ENCODE measurements at regions not wholly inside any gene's neighbourhood (a gene's known extent, or its start where the extent isn't known, plus 50 kb on each side); places are given as distances from the start of the nearest gene placed in this dataset.

DNA sequence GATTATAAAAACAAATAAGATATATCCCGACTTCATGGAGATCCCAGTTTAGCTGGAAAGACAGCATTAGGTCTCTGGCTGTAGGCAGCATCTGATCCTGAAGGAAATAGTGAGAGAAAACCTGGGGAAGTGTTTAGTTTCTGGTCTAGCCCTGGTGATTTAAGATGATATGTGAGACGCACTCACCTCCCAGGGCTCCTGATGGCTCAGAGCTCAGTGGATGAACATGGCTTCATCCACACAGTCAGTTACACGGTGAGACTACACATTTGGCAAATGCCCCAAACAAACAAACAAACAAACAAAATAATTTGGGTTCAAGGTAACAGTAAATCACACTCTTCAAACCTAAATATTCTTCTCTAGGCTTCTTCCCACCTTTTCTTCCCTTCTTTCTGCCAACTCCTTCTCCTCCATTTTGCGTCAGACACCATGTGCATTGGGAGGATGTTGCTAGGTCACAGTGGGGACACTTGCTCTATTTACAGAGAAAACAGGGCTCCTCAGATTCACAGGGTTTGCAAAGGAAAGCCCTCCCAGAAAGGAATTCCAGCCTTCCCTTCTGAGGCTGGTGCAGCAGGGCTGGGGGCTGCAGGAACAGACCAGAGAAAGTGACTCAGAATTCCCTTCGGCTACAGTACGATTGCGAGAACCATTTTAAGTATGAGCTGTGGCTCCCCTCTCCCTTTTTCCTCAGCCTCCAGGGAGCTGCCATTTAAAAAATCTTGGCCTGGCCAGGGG is 59.6 kb upstream of the SALL4 start:
- no peak overlapping the region for H3K4me3 ChIP-seq (ENCODE audit: severe bottlenecking)
- DNase-seq (ENCODE audit: low spot score), result no peak
- H3K9me3 ChIP-seq (ENCODE audit: severe bottlenecking), result no peaks in the 10 kb centered on the region
- no peak for ATAC-seq (ENCODE audit: low read depth)
- no peaks in the 10 kb centered on the region for H3K27me3 ChIP-seq (ENCODE audit: insufficient read depth, poor library complexity, severe bottlenecking)
- H3K27ac ChIP-seq (ENCODE audit: poor library complexity, severe bottlenecking), result no peak overlapping the region
- H3K4me1 ChIP-seq (ENCODE audit: insufficient read depth, poor library complexity, severe bottlenecking), result peaks cover 9% of the 10 kb centered on the region
- no peaks in the 10 kb centered on the region for H3K36me3 ChIP-seq (ENCODE audit: low read depth)
- TF ChIP-seq, protein P1, sequence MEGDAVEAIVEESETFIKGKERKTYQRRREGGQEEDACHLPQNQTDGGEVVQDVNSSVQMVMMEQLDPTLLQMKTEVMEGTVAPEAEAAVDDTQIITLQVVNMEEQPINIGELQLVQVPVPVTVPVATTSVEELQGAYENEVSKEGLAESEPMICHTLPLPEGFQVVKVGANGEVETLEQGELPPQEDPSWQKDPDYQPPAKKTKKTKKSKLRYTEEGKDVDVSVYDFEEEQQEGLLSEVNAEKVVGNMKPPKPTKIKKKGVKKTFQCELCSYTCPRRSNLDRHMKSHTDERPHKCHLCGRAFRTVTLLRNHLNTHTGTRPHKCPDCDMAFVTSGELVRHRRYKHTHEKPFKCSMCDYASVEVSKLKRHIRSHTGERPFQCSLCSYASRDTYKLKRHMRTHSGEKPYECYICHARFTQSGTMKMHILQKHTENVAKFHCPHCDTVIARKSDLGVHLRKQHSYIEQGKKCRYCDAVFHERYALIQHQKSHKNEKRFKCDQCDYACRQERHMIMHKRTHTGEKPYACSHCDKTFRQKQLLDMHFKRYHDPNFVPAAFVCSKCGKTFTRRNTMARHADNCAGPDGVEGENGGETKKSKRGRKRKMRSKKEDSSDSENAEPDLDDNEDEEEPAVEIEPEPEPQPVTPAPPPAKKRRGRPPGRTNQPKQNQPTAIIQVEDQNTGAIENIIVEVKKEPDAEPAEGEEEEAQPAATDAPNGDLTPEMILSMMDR (IDR thresholded peaks at IDR 0.05; ENCODE audit: poor library complexity, severe bottlenecking), result no peak

DNA sequence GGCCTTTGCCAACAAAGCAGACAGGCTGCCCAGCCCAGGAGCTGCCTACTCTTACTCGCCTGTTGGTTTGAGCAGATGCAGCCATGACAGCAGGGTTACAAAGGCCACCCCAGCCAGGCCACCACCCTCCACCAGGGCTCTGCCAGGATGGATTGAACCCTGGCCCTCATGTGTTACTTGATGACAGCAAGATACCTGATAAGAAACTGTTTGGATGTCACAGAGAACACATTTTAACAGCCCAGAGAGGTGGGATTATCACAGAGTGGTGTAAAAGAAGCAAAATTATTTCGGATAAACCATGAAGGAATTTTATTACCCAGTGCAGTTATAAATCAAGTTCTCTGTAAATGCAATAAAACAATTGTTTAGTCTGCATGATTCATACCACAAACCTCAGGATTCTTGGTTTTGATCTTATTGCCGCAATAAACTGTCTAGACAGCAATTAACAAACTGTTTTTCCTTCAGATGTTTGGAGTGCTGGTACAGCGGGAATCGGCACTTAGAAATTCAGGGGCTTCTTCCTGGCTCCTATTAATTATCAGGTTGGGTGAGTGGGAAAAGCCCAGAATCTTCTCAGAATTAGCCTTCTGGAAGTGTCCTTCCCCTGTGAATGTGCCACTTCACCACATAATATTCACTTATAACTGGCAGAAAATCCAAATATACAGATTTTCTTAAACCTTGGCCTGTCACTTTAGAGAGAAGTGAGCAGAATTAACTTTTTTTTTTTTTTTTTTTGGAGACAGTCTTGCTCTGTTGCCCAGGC is 58.0 kb upstream of the SALL4 start:
- TF ChIP-seq, protein P1 (IDR thresholded peaks at IDR 0.05; ENCODE audit: poor library complexity, severe bottlenecking), result no peak
- H3K9me3 ChIP-seq (ENCODE audit: severe bottlenecking), result no peaks in the 10 kb centered on the region
- ATAC-seq (ENCODE audit: low read depth) (peak; percentile 77), DNase-seq (ENCODE audit: low spot score) (no peak)
- no peak overlapping the region for H3K4me3 ChIP-seq (ENCODE audit: severe bottlenecking)
- H3K27ac ChIP-seq (ENCODE audit: poor library complexity, severe bottlenecking), result peak overlapping the region; percentile 50
- H3K36me3 ChIP-seq (ENCODE audit: low read depth), result no peaks in the 10 kb centered on the region
- peaks cover 9% of the 10 kb centered on the region for H3K4me1 ChIP-seq (ENCODE audit: insufficient read depth, poor library complexity, severe bottlenecking)
- no peaks in the 10 kb centered on the region for H3K27me3 ChIP-seq (ENCODE audit: insufficient read depth, poor library complexity, severe bottlenecking)

DNA sequence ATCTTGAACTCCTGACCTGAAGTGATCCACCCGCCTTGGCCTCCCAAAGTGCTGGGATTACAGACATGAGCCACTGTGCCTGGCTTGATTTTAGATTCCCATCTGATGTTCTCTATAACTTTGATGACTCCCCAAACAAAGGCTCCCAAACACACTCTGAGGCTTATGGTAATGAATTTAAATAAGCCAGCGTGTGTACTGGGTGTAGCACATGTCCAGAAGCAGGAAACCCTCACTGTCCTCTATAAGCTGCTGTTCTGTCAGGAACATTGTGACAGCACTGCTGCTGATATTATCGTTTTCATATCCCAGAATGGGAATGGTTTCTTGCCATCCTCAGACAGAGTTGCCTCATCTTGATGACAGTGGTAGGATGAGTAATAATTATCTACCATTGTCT is 54.1 kb upstream of the SALL4 start:
- no peak overlapping the region for H3K4me3 ChIP-seq (ENCODE audit: severe bottlenecking)
- ATAC-seq (ENCODE audit: low read depth) (peak; percentile 29; the same call in 2 of the 3 replicates), DNase-seq (ENCODE audit: low spot score) (no peak)
- no peak overlapping the region for H3K27ac ChIP-seq (ENCODE audit: poor library complexity, severe bottlenecking)
- peaks cover 15% of the 10 kb centered on the region for H3K4me1 ChIP-seq (ENCODE audit: insufficient read depth, poor library complexity, severe bottlenecking)
- no peaks in the 10 kb centered on the region for H3K27me3 ChIP-seq (ENCODE audit: insufficient read depth, poor library complexity, severe bottlenecking)
- TF ChIP-seq, protein P1 (IDR thresholded peaks at IDR 0.05; ENCODE audit: poor library complexity, severe bottlenecking), result no peak
- no peaks in the 10 kb centered on the region for H3K9me3 ChIP-seq (ENCODE audit: severe bottlenecking)
- H3K36me3 ChIP-seq (ENCODE audit: low read depth), result no peaks in the 10 kb centered on the region

DNA sequence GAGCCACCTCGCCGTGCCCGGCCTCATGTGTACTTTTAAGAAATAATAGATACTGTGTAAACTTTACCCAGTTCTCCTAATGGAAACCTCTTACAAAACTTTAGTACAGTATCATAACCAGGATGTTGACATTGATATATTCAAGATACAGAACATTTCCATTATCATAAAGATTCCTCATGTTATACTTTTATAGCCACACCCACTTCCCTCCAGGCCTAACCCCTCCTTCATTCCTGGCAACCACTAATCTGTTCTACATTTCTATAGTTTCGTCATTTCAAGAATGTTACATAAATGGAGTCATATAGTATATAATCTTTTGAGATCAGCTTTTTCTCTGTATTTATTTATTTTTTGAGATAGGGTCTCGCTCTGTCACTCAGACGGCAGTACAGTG is 52.6 kb upstream of the SALL4 start:
- H3K9me3 ChIP-seq (ENCODE audit: severe bottlenecking), result no peaks in the 10 kb centered on the region
- H3K4me1 ChIP-seq (ENCODE audit: insufficient read depth, poor library complexity, severe bottlenecking), result peaks cover 8% of the 10 kb centered on the region
- DNase-seq (ENCODE audit: low spot score) (no peak), ATAC-seq (ENCODE audit: low read depth) (peak; percentile 82)
- no peak overlapping the region for H3K27ac ChIP-seq (ENCODE audit: poor library complexity, severe bottlenecking)
- TF ChIP-seq, protein P1 (IDR thresholded peaks at IDR 0.05; ENCODE audit: poor library complexity, severe bottlenecking), result no peak
- H3K36me3 ChIP-seq (ENCODE audit: low read depth), result no peaks in the 10 kb centered on the region
- no peaks in the 10 kb centered on the region for H3K27me3 ChIP-seq (ENCODE audit: insufficient read depth, poor library complexity, severe bottlenecking)
- H3K4me3 ChIP-seq (ENCODE audit: severe bottlenecking), result no peak overlapping the region
